Keratinocyte (primary cell): ENCODE measurements at regions not wholly inside any gene's neighbourhood (a gene's known extent, or its start where the extent isn't known, plus 50 kb on each side); places are given as distances from the start of the nearest gene placed in this dataset.

Experiments
- DNase-seq: peaks from one replicate; pipeline ENCODE4 v3.0.0-alpha.2; 2011; ENCODE audit warnings: low read depth, missing footprints, low spot score
- FAIRE-seq: peaks from 2 replicates; lab custom pipeline; 2011; peaks lifted over from hg19 to GRCh38; lab: Jason Lieb, UNC
- H2AFZ ChIP-seq: 2 replicates; pipeline ENCODE4 v1.6.0; 2012; ENCODE audit warnings: low read length, control low read depth, inconsistent platforms; ENCODE audit not compliant: control insufficient read depth
- H3K27ac ChIP-seq: 2 replicates; pipeline ENCODE4 v1.5.1; 2011; ENCODE audit warnings: low read length; ENCODE audit not compliant: control insufficient read depth, insufficient read depth
- H3K27me3 ChIP-seq: 3 replicates; pipeline ENCODE4 v1.6.0; 2011; ENCODE audit warnings: low read length; ENCODE audit not compliant: control insufficient read depth, insufficient read depth; ENCODE audit errors: extremely low read depth
- H3K36me3 ChIP-seq, 2 experiments: 2 replicates in 1 of 2; 3 replicates in 1 of 2; pipeline ENCODE4 v1.5.1; 2011; ENCODE audit warnings: low read length in 2 of 2, mild to moderate bottlenecking in 1 of 2; ENCODE audit not compliant: control insufficient read depth in 2 of 2, insufficient read depth in 2 of 2; ENCODE audit errors: extremely low read depth in 1 of 2
- H3K4me1 ChIP-seq: 3 replicates; pipeline ENCODE4 v1.5.1; 2011; ENCODE audit warnings: low read length; ENCODE audit not compliant: control insufficient read depth, insufficient read depth; ENCODE audit errors: extremely low read depth
- H3K4me2 ChIP-seq: 3 replicates; pipeline ENCODE4 v1.6.0; 2011; ENCODE audit warnings: low read depth, low read length; ENCODE audit not compliant: control insufficient read depth, insufficient read depth; ENCODE audit errors: extremely low read depth
- H3K4me3 ChIP-seq, 3 experiments: fragments of 200-600 bp in 1 of 3; sonication (generic) in 1 of 3; 2 replicates in 2 of 3; 3 replicates in 1 of 3; pipeline ENCODE4 v1.5.1; 2011 to 2016; ENCODE audit warnings: low read length in 3 of 3, mild to moderate bottlenecking in 3 of 3, control low read depth in 2 of 3, inconsistent platforms in 1 of 3, low read depth in 1 of 3, mixed read lengths in 1 of 3, mixed run types in 1 of 3, moderate library complexity in 1 of 3; ENCODE audit not compliant: control insufficient read depth in 2 of 3, insufficient read depth in 2 of 3; ENCODE audit errors: extremely low read depth in 1 of 3
- H3K79me2 ChIP-seq: 2 replicates; pipeline ENCODE4 v1.6.0; 2012; ENCODE audit warnings: low read length; ENCODE audit not compliant: control insufficient read depth, insufficient read depth
- H3K9ac ChIP-seq: 3 replicates; pipeline ENCODE4 v1.6.0; 2011; ENCODE audit warnings: low read length; ENCODE audit not compliant: control insufficient read depth, insufficient read depth; ENCODE audit errors: extremely low read depth
- H3K9me1 ChIP-seq: 3 replicates; pipeline ENCODE4 v1.6.0; 2011; ENCODE audit warnings: low read length; ENCODE audit not compliant: control insufficient read depth, insufficient read depth; ENCODE audit errors: extremely low read depth
- H3K9me3 ChIP-seq: 2 replicates; pipeline ENCODE4 v1.5.1; 2012; ENCODE audit warnings: low read depth, low read length; ENCODE audit not compliant: control insufficient read depth
- H4K20me1 ChIP-seq: 3 replicates; pipeline ENCODE4 v1.6.0; 2011; ENCODE audit warnings: low read length; ENCODE audit not compliant: control insufficient read depth, insufficient read depth; ENCODE audit errors: extremely low read depth
- CTCF ChIP-seq, 3 experiments: IDR thresholded peaks in 1 of 3; conservative IDR thresholded peaks in 1 of 3; optimal IDR thresholded peaks in 1 of 3; 2 replicates in 2 of 3; 3 replicates in 1 of 3; pipeline versions ENCODE3 to v1.5.1; 2011; ENCODE audit warnings: low read length in 3 of 3, mild to moderate bottlenecking in 3 of 3, moderate library complexity in 2 of 3, control low read depth in 1 of 3, inconsistent platforms in 1 of 3; ENCODE audit not compliant: insufficient read depth in 2 of 3; ENCODE audit errors: extremely low read depth in 1 of 3
- EZH2 ChIP-seq: IDR thresholded peaks from one replicate; pipeline ENCODE4 v1.6.1; 2012; ENCODE audit warnings: inconsistent platforms, mild to moderate bottlenecking, low read length, moderate library complexity
- dilution Hi-C: fragments of 300-500 bp; cut with MboI; formaldehyde crosslinking; loops from one replicate; pipeline ENCODE4 v1.7.0; 2020; ENCODE audit warnings: low sequenced_read_pairs; ENCODE audit not compliant: extremely low pct_ligation_motif_present

GRCh38 chr1:200298242-200298641 lies 111.6 kb downstream of the ZNF281 start:
- H3K9me1 ChIP-seq, result no peaks in the 10 kb centered on the region
- dilution Hi-C loops, result no loop called here
- no peaks in the 10 kb centered on the region for H3K27me3 ChIP-seq
- no peak overlapping the region for H3K4me3 ChIP-seq
- no peaks in the 10 kb centered on the region for H4K20me1 ChIP-seq
- no peak overlapping the region for H2AFZ ChIP-seq
- no peaks in the 10 kb centered on the region for H3K79me2 ChIP-seq
- FAIRE-seq (no peak), DNase-seq (no peak)
- H3K36me3 ChIP-seq, result no peaks in the 10 kb centered on the region
- H3K4me1 ChIP-seq, result peaks cover 4% of the 10 kb centered on the region
- no peak overlapping the region for H3K27ac ChIP-seq
- no peaks in the 10 kb centered on the region for H3K9me3 ChIP-seq
- no peak overlapping the region for H3K4me2 ChIP-seq
- H3K9ac ChIP-seq, result no peak overlapping the region
- TF ChIP-seq CTCF (optimal IDR thresholded peaks at IDR 0.05 in 1 of 3, IDR thresholded peaks at IDR 0.05 in 1 of 3, conservative IDR thresholded peaks at IDR 0.05 in 1 of 3; ENCODE audit: extremely low read depth in 1 of 3, insufficient read depth in 2 of 3, low read length in 3 of 3) (no peak), EZH2 (no peak)

GRCh38 chr1:200296091-200296661 lies 113.7 kb downstream of the ZNF281 start:
- DNase-seq, result no peak
- no peak overlapping the region for H3K9ac ChIP-seq
- no peaks in the 10 kb centered on the region for H3K9me3 ChIP-seq
- TF ChIP-seq EZH2 (no peak), CTCF (optimal IDR thresholded peaks at IDR 0.05 in 1 of 3, IDR thresholded peaks at IDR 0.05 in 1 of 3, conservative IDR thresholded peaks at IDR 0.05 in 1 of 3; ENCODE audit: extremely low read depth in 1 of 3, insufficient read depth in 2 of 3, low read length in 3 of 3) (no peak)
- no peak overlapping the region for H3K4me2 ChIP-seq
- no peaks in the 10 kb centered on the region for H3K4me1 ChIP-seq
- H3K27me3 ChIP-seq, result no peaks in the 10 kb centered on the region
- H4K20me1 ChIP-seq, result no peaks in the 10 kb centered on the region
- FAIRE-seq, result no peak
- no peaks in the 10 kb centered on the region for H3K79me2 ChIP-seq
- H3K9me1 ChIP-seq, result no peaks in the 10 kb centered on the region
- H3K36me3 ChIP-seq, result no peaks in the 10 kb centered on the region
- no peak overlapping the region for H3K4me3 ChIP-seq
- no peak overlapping the region for H3K27ac ChIP-seq
- no peak overlapping the region for H2AFZ ChIP-seq
- dilution Hi-C loops, result no loop called here
